ENCODE measurements at regions not wholly inside any gene's neighbourhood (a gene's known extent, or its start where the extent isn't known, plus 50 kb on each side); places are given as distances from the start of the nearest gene placed in this dataset.

DNA sequence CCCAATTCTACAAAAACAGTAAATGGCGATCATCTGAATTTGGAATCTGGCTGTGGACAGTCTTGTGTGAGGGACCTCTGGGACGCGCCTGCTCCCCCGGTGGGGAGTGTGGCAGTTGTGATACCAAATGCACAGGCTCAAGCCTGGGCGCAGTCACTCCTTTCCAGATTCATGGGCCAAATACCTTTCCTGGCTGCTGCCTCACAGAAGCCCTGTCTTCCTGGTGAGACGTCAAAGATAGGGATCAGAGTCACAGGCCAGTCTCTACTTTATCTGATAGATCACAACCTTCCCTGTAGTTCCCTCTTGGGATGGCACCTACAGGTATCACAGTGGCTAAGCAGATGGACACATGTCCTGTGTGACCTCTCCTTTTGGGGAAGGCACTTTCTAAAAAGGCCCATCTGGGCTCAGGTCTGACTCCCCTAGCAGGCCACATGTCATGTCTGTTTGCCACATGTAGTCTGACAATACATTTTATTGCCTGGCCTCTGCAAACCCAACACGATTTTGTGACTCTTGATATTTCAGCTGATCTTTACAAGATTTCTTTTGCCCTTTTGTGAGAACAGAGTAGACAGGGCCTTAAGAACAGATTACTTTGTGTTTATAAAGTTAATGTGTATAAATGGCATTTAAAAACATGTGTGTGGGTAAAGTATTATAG is 150.1 kb downstream of the SNX10 start (continued):
- TF ChIP-seq JUNB (IDR thresholded peaks at IDR 0.05) (no peak), GATA3 (IDR thresholded peaks at IDR 0.05; ENCODE audit: borderline replicate concordance) (no peak)

GRCh38 chr7:26443006-26443405 is 151.3 kb downstream of the SNX10 start:
- ATAC-seq (no peak), DNase-seq (ENCODE audit: low read depth in 1 of 2, low spot score in 1 of 2) (no peak), FAIRE-seq (no peak)
- CTCF ChIA-PET: no interaction called here
- WGBS (ENCODE audit: missing lambda C conversion rate): 81% methylated on average over 4 of the region's 4 CpGs
- no peaks in the 10 kb centered on the region for H3K9me3 ChIP-seq
- no peak overlapping the region for H3K27ac ChIP-seq
- POLR2A ChIA-PET: no interaction called here
- H3K4me2 ChIP-seq: no peak overlapping the region
- H3K4me3 ChIP-seq: no peak overlapping the region
- TF ChIP-seq ZNF302 (CRISPR knock-in tag; IDR thresholded peaks at IDR 0.05) (no peak), HDAC2 (IDR thresholded peaks at IDR 0.05) (no peak), HOXB5 (CRISPR knock-in tag; IDR thresholded peaks at IDR 0.05) (no peak), ZFP36 (IDR thresholded peaks at IDR 0.05; ENCODE audit: borderline replicate concordance, partially characterized antibody) (no peak), HEYL (CRISPR knock-in tag; IDR thresholded peaks at IDR 0.05) (no peak), RAD21 (conservative IDR thresholded peaks at IDR 0.05 in 1 of 2, IDR thresholded peaks at IDR 0.05 in 1 of 2) (no peak), PBX3 (IDR thresholded peaks at IDR 0.05) (no peak), TP53 (CRISPR knock-in tag; IDR thresholded peaks at IDR 0.05) (no peak)
- TF ChIP-seq, protein P1, sequence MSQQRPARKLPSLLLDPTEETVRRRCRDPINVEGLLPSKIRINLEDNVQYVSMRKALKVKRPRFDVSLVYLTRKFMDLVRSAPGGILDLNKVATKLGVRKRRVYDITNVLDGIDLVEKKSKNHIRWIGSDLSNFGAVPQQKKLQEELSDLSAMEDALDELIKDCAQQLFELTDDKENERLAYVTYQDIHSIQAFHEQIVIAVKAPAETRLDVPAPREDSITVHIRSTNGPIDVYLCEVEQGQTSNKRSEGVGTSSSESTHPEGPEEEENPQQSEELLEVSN (IDR thresholded peaks at IDR 0.05; ENCODE audit: borderline replicate concordance, low read depth): no peak
- H3K4me1 ChIP-seq: no peaks in the 10 kb centered on the region

DNA sequence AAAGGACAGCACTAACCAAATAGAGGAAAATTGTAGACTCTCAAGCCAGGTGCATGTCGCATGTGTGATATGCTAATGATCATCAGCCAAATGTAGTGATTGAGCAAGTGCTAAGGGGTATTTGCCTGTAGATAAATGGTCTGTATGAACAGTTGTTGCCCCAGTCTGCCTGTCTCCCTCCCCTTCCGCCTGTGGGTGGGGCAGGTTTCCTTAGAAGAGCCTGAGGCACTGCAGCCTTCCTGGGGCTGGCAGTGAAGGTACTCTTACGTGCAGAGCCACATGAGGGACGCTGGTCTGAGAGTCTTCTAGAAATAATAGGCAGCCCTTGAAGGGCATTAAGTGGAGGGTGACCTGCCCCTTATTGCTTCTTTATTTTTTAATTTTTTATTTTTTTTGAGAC is 152.1 kb downstream of the SNX10 start:
- H3K27ac ChIP-seq: no peak overlapping the region
- DNase-seq (ENCODE audit: low read depth in 1 of 2, low spot score in 1 of 2) (no peak), FAIRE-seq (no peak), ATAC-seq (no peak)
- H3K9me3 ChIP-seq: no peaks in the 10 kb centered on the region
- ChIA-PET POLR2A (no interaction called here), CTCF (interaction anchor here (0.9 to 1.3 kb wide), 2 partner anchors 47 to 74 kb away, joined by 3 read pairs; no protein-coding TSS in a partner anchor)
- no peak overlapping the region for H3K4me2 ChIP-seq
- H3K4me1 ChIP-seq: peaks cover 3% of the 10 kb centered on the region
- no peak overlapping the region for H3K4me3 ChIP-seq
- 72% methylated on average over 4 of the region's 4 CpGs for WGBS (ENCODE audit: missing lambda C conversion rate)
- no peak for TF ChIP-seq ZSCAN20 (CRISPR knock-in tag; IDR thresholded peaks at IDR 0.05)

GRCh38 chr7:26444555-26444954 is 152.9 kb downstream of the SNX10 start:
- POLR2A ChIA-PET: no interaction called here
- Histone ChIP-seq H3K9me3 (no peaks in the 10 kb centered on the region), H3K4me2 (no peak overlapping the region), H3K4me3 (no peak overlapping the region), H3K27ac (no peak overlapping the region), H3K4me1 (peaks cover 11% of the 10 kb centered on the region)
- no peak for DNase-seq (ENCODE audit: low read depth in 1 of 2, low spot score in 1 of 2)
- CTCF ChIA-PET: interaction anchor here (0.9 to 1.3 kb wide), 2 partner anchors 46 to 75 kb away, joined by 3 read pairs; no protein-coding TSS in a partner anchor
- FAIRE-seq: no peak
- no peak for ATAC-seq
- 44% methylated on average over 2 of the region's 2 CpGs for WGBS (ENCODE audit: missing lambda C conversion rate)
- TF ChIP-seq POLR2A (IDR thresholded peaks at IDR 0.05; ENCODE audit: low read length) (no peak), ESRRA (IDR thresholded peaks at IDR 0.05; ENCODE audit: borderline replicate concordance, low read length) (no peak), JUNB (IDR thresholded peaks at IDR 0.05) (no peak), NFE2L2 (conservative IDR thresholded peaks at IDR 0.05; ENCODE audit: low read length) (no peak), ATOH8 (CRISPR knock-in tag; IDR thresholded peaks at IDR 0.05; ENCODE audit: low read depth) (no peak), BHLHE40 (IDR thresholded peaks at IDR 0.05; ENCODE audit: low read depth, low read length) (no peak), JUN (IDR thresholded peaks at IDR 0.05) (no peak), CHD2 (IDR thresholded peaks at IDR 0.05; ENCODE audit: low read length, partially characterized antibody) (no peak), RNF2 (IDR thresholded peaks at IDR 0.05; ENCODE audit: borderline replicate concordance, low read depth) (no peak), CHD4 (IDR thresholded peaks at IDR 0.05; ENCODE audit: borderline replicate concordance) (no peak), EHMT2 (IDR thresholded peaks at IDR 0.05; ENCODE audit: low read depth) (no peak), PHF8 (IDR thresholded peaks at IDR 0.05; ENCODE audit: borderline replicate concordance, low read depth) (no peak), HMGXB4 (CRISPR knock-in tag; IDR thresholded peaks at IDR 0.05; ENCODE audit: borderline replicate concordance) (no peak)
- TF ChIP-seq, protein P2, sequence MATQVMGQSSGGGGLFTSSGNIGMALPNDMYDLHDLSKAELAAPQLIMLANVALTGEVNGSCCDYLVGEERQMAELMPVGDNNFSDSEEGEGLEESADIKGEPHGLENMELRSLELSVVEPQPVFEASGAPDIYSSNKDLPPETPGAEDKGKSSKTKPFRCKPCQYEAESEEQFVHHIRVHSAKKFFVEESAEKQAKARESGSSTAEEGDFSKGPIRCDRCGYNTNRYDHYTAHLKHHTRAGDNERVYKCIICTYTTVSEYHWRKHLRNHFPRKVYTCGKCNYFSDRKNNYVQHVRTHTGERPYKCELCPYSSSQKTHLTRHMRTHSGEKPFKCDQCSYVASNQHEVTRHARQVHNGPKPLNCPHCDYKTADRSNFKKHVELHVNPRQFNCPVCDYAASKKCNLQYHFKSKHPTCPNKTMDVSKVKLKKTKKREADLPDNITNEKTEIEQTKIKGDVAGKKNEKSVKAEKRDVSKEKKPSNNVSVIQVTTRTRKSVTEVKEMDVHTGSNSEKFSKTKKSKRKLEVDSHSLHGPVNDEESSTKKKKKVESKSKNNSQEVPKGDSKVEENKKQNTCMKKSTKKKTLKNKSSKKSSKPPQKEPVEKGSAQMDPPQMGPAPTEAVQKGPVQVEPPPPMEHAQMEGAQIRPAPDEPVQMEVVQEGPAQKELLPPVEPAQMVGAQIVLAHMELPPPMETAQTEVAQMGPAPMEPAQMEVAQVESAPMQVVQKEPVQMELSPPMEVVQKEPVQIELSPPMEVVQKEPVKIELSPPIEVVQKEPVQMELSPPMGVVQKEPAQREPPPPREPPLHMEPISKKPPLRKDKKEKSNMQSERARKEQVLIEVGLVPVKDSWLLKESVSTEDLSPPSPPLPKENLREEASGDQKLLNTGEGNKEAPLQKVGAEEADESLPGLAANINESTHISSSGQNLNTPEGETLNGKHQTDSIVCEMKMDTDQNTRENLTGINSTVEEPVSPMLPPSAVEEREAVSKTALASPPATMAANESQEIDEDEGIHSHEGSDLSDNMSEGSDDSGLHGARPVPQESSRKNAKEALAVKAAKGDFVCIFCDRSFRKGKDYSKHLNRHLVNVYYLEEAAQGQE (IDR thresholded peaks at IDR 0.05): no peak

Measured in A549 (cell line).